NB4 (cell line): ENCODE measurements at regions not wholly inside any gene's neighbourhood (a gene's known extent, or its start where the extent isn't known, plus 50 kb on each side); places are given as distances from the start of the nearest gene placed in this dataset.

Source experiments
- DNase-seq: peaks from one replicate; pipeline ENCODE4 v3.0.0; 2010; ENCODE audit warnings: low read depth
- H3K4me3 ChIP-seq: one replicate; pipeline ENCODE4 v1.5.1; 2011; ENCODE audit warnings: mild to moderate bottlenecking, low read depth, low read length, moderate library complexity
- CTCF ChIP-seq: IDR thresholded peaks from one replicate; pipeline ENCODE4 v1.5.1; 2012; ENCODE audit warnings: low read depth, low read length
- MAX ChIP-seq: IDR thresholded peaks from 2 replicates; pipeline ENCODE4 v1.6.1; 2011; ENCODE audit warnings: low read depth, low read length
- MYC ChIP-seq: IDR thresholded peaks from 2 replicates; pipeline ENCODE4 v1.6.1; 2011; ENCODE audit warnings: low read depth, low read length
- POLR2A ChIP-seq: IDR thresholded peaks from 2 replicates; pipeline ENCODE4 v1.6.1; 2011; ENCODE audit warnings: mild to moderate bottlenecking; ENCODE audit not compliant: insufficient read length; ENCODE audit errors: extremely low read depth

GRCh38 chr1:38600286-38600685 lies 259.3 kb downstream of the RRAGC start:
- H3K4me3 ChIP-seq, result no peak overlapping the region
- no peak for TF ChIP-seq POLR2A
- no peak for DNase-seq

GRCh38 chr1:38598118-38598517 lies 261.5 kb downstream of the RRAGC start:
- H3K4me3 ChIP-seq, result no peak overlapping the region
- TF ChIP-seq POLR2A (no peak), MAX (no peak), CTCF (no peak), MYC (no peak)
- DNase-seq, result no peak

- no peak for DNase-seq
- H3K4me3 ChIP-seq, result no peak overlapping the region
- no peak for TF ChIP-seq CTCF
- TF ChIP-seq MAX, result no peak
- no peak for TF ChIP-seq MYC
- TF ChIP-seq POLR2A, result no peak
Measured at GRCh38 chr1:38589036-38589435, 270.5 kb downstream of the RRAGC start.

- no peak for TF ChIP-seq MYC
- TF ChIP-seq MAX, result no peak
- no peak for TF ChIP-seq POLR2A
- TF ChIP-seq CTCF, result no peak
- H3K4me3 ChIP-seq, result no peak overlapping the region
- DNase-seq, result no peak
Measured at GRCh38 chr1:38587766-38588165, 271.8 kb downstream of the RRAGC start.

- no peak for TF ChIP-seq POLR2A
- peak; percentile 82 for TF ChIP-seq CTCF
- no peak for TF ChIP-seq MYC
- no peak overlapping the region for H3K4me3 ChIP-seq
- peak; percentile 38 for DNase-seq
Measured at GRCh38 chr1:38586993-38587646, 272.5 kb downstream of the RRAGC start.

- DNase-seq, result no peak
- no peak for TF ChIP-seq CTCF
- TF ChIP-seq POLR2A, result no peak
- TF ChIP-seq MYC, result no peak
- no peak for TF ChIP-seq MAX
- no peak overlapping the region for H3K4me3 ChIP-seq
Measured at GRCh38 chr1:38585971-38586370, 273.6 kb downstream of the RRAGC start.
